Thoracic aorta (tissue), 2 donors: ENCODE measurements at regions not wholly inside any gene's neighbourhood (a gene's known extent, or its start where the extent isn't known, plus 50 kb on each side); places are given as distances from the start of the nearest gene placed in this dataset.

Experiments used
- ATAC-seq: fragments of 150-250 bp; one replicate; pipeline ENCODE4 v1.8.0; 2017; ENCODE audit warnings: low read depth; ENCODE audit not compliant: insufficient number of reproducible peaks, low FRiP score
- DNase-seq: peaks from one replicate; pipeline ENCODE4 v3.0.0-alpha.2; 2020; ENCODE audit warnings: low spot score
- H3K27ac ChIP-seq, 2 donors: fragments of 200-600 bp; sonication (generic); 1 replicate in 1 of 2; 2 replicates in 1 of 2; pipeline ENCODE4 v1.5.1; 2016; ENCODE audit warnings: mild to moderate bottlenecking in 2 of 2, moderate library complexity in 2 of 2
- H3K27me3 ChIP-seq: fragments of 200-600 bp; sonication (generic); replicated peaks from 2 replicates; pipeline ENCODE4 v1.6.0; 2016; ENCODE audit warnings: mild to moderate bottlenecking; ENCODE audit not compliant: insufficient read depth
- H3K36me3 ChIP-seq: fragments of 200-600 bp; sonication (generic); one replicate; pipeline ENCODE4 v1.5.1; 2016
- H3K4me1 ChIP-seq, 2 donors: fragments of 200-600 bp; sonication (generic); 1 replicate in 1 of 2; 2 replicates in 1 of 2; pipeline versions ENCODE4 v1.5.1 to v1.6.0; 2016; ENCODE audit warnings: low read depth in 2 of 2, mild to moderate bottlenecking in 1 of 2; ENCODE audit not compliant: control insufficient read depth in 1 of 2
- H3K4me3 ChIP-seq: fragments of 200-600 bp; sonication (generic); 2 replicates; pipeline ENCODE4 v1.5.1; 2016; ENCODE audit warnings: mild to moderate bottlenecking
- H3K9me3 ChIP-seq: fragments of 200-600 bp; sonication (generic); 2 replicates; pipeline ENCODE4 v1.5.1; 2016
- TF ChIP-seq, protein P1 (sequence below): fragments of 200-600 bp; sonication (generic); IDR thresholded peaks from one replicate; pipeline ENCODE4 v1.5.1; 2019; ENCODE audit warnings: antibody characterized with exemption

DNA sequence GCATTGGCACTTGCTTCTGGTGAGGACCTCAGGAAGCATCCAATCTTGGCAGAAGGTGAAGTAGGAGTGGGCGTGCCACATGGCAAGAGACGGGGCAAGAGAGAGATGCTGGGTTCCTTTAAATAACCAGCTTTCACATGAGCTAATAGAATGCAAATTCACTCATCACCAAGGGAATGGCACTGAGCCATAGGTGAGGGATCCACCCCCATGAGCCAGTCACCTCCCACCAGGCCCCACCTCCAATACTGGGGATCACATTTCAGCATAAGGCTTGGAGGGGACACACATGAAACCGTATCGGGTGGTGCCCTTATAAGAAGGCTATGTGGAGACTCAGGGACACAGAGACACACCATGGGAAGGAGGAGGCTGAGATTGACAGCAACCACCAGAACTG, 140.0 kb upstream of the MSX1 start:
- H3K27ac ChIP-seq: no peak overlapping the region
- DNase-seq: no peak
- no peak overlapping the region for H3K4me3 ChIP-seq
- H3K36me3 ChIP-seq: no peaks in the 10 kb centered on the region
- no peak for ATAC-seq
- no peaks in the 10 kb centered on the region for H3K9me3 ChIP-seq
- H3K27me3 ChIP-seq: no peaks in the 10 kb centered on the region
- no peaks in the 10 kb centered on the region for H3K4me1 ChIP-seq
- TF ChIP-seq, protein P1, sequence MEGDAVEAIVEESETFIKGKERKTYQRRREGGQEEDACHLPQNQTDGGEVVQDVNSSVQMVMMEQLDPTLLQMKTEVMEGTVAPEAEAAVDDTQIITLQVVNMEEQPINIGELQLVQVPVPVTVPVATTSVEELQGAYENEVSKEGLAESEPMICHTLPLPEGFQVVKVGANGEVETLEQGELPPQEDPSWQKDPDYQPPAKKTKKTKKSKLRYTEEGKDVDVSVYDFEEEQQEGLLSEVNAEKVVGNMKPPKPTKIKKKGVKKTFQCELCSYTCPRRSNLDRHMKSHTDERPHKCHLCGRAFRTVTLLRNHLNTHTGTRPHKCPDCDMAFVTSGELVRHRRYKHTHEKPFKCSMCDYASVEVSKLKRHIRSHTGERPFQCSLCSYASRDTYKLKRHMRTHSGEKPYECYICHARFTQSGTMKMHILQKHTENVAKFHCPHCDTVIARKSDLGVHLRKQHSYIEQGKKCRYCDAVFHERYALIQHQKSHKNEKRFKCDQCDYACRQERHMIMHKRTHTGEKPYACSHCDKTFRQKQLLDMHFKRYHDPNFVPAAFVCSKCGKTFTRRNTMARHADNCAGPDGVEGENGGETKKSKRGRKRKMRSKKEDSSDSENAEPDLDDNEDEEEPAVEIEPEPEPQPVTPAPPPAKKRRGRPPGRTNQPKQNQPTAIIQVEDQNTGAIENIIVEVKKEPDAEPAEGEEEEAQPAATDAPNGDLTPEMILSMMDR: no peak

DNA sequence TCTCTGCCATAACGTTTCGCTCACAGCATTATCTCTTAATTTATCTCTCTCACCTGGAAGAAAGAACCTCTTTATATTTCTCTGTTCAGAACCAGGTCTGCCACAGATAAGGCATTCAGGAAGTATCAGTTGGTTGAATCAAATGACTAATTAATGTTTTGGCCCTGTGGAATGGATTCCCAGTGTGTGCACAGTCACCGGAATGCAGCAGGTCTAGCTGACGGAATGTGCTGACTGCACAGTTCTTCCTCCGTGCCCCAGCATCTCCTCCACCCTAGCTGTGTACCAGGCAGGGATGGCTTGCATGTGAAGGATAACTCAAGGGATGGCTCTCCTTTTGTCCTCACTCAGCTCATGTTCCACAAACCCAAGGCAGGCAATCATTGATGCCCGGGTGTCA, 141.8 kb upstream of the MSX1 start:
- Histone ChIP-seq H3K27me3 (no peaks in the 10 kb centered on the region), H3K4me3 (no peak overlapping the region), H3K36me3 (no peaks in the 10 kb centered on the region), H3K4me1 (no peaks in the 10 kb centered on the region), H3K9me3 (no peaks in the 10 kb centered on the region), H3K27ac (no peak overlapping the region)
- TF ChIP-seq, protein P1: no peak
- ATAC-seq (no peak), DNase-seq (no peak)

DNA sequence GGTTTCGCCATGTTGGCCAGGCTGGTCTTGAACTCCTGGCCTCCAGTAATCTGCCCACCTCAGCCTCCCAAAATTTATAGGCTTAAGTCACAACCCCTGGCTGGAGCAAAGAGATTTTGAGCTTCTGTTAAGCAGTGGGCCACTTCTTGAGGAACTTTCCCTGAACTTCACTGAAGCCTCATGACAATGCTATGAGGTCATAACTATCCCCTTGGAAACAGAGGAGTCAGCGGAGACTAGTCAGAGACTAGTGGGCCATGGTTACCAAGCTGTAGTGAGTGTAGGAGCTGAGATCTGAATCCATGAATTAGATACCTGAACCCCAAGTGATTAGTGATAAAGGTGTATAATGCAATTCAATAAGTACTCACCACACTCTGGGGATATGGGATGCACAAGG, 145.1 kb upstream of the MSX1 start:
- DNase-seq (no peak), ATAC-seq (no peak)
- TF ChIP-seq, protein P1: no peak
- H3K9me3 ChIP-seq: no peaks in the 10 kb centered on the region
- H3K27ac ChIP-seq: no peak overlapping the region
- H3K36me3 ChIP-seq: no peaks in the 10 kb centered on the region
- H3K4me1 ChIP-seq: no peaks in the 10 kb centered on the region
- H3K4me3 ChIP-seq: no peak overlapping the region
- no peaks in the 10 kb centered on the region for H3K27me3 ChIP-seq

DNA sequence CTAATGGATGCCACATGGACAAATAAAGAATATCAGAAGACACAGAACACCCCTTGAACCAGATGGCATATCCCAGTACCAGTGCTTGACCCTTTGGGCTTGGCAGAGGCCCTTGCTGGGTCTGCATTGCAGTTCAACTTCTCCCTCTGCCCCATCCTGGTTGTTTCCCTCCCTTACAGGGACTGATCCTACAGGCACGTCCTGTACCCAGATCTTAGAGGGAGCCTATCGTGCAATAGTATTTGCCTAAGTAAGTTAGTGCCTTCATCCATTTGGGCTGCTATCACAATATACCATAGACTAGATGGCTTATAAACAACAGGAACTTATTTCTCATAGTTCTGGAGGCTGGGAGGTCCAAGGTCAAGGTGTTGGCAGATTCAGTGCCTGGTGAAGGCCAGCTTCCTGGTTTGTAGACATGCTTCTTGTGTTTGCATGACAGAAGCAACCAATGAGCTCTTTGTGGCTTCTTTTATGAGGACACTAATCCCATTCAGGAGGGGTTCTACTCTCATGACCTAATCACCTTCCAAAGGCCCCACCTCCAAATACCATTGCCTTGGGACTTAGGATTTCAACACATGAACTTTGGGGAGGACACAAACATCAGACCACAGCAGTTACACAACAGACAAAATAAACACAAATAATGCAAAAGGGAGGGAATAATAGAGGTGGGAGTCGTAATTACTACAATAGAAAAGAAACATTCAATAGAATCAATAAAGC, 146.5 kb upstream of the MSX1 start:
- Histone ChIP-seq H3K27me3 (no peaks in the 10 kb centered on the region), H3K4me3 (no peak overlapping the region), H3K36me3 (no peaks in the 10 kb centered on the region), H3K4me1 (no peaks in the 10 kb centered on the region), H3K27ac (no peak overlapping the region), H3K9me3 (no peaks in the 10 kb centered on the region)
- TF ChIP-seq, protein P1: no peak
- DNase-seq: no peak
- ATAC-seq: no peak

DNA sequence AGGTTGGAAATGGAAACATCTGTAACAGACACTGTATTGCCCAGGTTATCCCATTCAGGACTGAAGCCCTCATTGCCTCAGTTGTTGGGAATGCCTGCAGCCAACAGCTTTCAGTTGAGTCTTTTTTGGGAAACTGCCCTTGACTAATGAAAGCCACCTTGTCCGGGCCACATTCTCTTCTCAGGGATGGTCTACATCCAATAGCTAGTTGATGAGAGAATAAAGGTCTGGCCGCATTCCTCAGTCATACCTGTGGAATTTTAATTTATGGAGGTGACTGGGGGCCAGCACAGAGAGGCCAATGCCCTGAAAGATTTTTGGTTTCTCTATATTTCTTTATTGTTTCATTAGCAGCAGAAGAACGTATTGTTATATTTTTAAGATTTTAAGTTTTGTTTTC, 147.6 kb upstream of the MSX1 start:
- no peaks in the 10 kb centered on the region for H3K36me3 ChIP-seq
- DNase-seq (no peak), ATAC-seq (no peak)
- TF ChIP-seq, protein P1: no peak
- no peaks in the 10 kb centered on the region for H3K27me3 ChIP-seq
- no peaks in the 10 kb centered on the region for H3K9me3 ChIP-seq
- no peak overlapping the region for H3K4me3 ChIP-seq
- no peak overlapping the region for H3K27ac ChIP-seq
- no peaks in the 10 kb centered on the region for H3K4me1 ChIP-seq
